ENCODE measurements at regions not wholly inside any gene's neighbourhood (a gene's known extent, or its start where the extent isn't known, plus 50 kb on each side); places are given as distances from the start of the nearest gene placed in this dataset.

DNA sequence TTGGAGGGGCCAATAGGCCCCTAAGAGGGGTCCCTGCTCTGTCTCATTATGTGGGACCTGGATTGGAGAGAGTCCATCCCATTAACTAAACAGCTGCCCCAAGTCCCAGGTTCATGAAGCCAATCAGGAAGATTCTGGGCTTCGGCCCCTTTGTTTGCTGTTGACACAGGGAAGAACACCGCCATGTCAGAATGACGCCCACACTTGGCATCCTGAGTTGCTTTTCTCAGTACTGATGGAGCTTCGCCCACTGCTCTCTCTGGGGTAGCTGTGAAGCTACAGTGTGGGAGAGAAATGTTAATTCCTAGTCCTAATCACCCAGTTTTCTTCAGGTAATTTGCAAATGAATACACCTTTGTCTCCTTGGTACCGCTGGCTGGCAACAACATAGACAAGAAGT, 264.7 kb downstream of the GLRX3 start:
- H3K27me3 ChIP-seq: no peaks in the 10 kb centered on the region
- TF ChIP-seq EP300 (IDR thresholded peaks at IDR 0.05) (no peak), POLR2A (IDR thresholded peaks at IDR 0.05) (no peak)
- TF ChIP-seq, protein P1, sequence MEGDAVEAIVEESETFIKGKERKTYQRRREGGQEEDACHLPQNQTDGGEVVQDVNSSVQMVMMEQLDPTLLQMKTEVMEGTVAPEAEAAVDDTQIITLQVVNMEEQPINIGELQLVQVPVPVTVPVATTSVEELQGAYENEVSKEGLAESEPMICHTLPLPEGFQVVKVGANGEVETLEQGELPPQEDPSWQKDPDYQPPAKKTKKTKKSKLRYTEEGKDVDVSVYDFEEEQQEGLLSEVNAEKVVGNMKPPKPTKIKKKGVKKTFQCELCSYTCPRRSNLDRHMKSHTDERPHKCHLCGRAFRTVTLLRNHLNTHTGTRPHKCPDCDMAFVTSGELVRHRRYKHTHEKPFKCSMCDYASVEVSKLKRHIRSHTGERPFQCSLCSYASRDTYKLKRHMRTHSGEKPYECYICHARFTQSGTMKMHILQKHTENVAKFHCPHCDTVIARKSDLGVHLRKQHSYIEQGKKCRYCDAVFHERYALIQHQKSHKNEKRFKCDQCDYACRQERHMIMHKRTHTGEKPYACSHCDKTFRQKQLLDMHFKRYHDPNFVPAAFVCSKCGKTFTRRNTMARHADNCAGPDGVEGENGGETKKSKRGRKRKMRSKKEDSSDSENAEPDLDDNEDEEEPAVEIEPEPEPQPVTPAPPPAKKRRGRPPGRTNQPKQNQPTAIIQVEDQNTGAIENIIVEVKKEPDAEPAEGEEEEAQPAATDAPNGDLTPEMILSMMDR (IDR thresholded peaks at IDR 0.05): no peak
- H3K36me3 ChIP-seq: no peaks in the 10 kb centered on the region
- 74 to 78% methylated on average over 5 of the region's 5 CpGs for WGBS, 2 donors
- no peak for DNase-seq (ENCODE audit: low spot score in 2 of 2)
- no peaks in the 10 kb centered on the region for H3K4me1 ChIP-seq
- no peak overlapping the region for H3K27ac ChIP-seq
- H3K9me3 ChIP-seq: peaks cover 0 to 33% (median 0%) of the 10 kb centered on the region in 4 donors
- no peak overlapping the region for H3K4me3 ChIP-seq

DNA sequence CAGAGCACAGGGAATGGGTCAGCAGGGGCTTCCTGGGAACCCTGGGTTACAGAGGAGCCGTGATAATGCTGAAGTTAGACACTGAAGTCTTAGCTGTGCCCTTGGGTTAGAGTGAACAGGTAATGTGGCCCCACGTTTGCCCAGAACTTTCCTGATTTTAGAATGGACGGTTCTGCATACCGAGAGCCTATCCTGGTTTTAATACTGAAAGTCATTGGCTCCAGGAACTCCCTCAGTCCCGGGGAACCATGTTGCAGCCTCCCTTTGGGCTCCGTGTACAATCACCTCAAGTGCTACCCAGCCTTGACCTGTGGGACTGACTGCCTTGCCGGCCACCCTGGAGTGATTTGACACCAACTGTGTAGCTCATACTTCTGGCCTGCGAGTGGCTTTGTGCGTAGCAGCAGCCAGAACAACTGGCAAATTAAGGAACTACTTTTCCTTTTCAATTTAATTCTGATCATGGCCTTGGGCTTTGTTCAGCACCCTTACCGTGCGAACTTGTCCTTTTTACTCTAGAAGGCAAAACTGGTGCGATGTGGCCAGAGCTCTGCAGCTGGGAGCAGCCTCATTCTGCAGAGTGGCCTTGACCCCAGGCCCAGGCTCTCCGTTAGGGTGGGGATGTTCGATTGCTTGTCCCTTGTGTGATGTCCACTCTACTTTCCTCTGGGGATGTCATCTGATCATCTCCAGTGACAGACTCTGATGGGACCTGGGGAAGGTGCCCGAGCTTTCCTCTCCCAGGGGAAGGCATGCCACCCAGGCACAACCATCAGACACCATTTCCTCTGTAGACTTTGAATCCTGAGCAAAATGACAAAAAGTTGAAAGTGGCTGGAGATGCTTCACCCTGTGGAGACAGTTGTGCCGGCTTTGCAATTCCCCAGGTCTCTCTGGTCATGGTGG, 265.9 kb downstream of the GLRX3 start:
- WGBS, 2 donors: 84% methylated on average over 16 of the region's 16 CpGs
- no peak for TF ChIP-seq POLR2A (IDR thresholded peaks at IDR 0.05)
- TF ChIP-seq, protein P1 (IDR thresholded peaks at IDR 0.05): no peak
- TF ChIP-seq EP300 (IDR thresholded peaks at IDR 0.05): no peak
- no peak for DNase-seq (ENCODE audit: low spot score in 2 of 2)
- peaks cover 0 to 21% (median 0%) of the 10 kb centered on the region in 4 donors for H3K9me3 ChIP-seq
- no peaks in the 10 kb centered on the region for H3K27me3 ChIP-seq
- H3K36me3 ChIP-seq: no peaks in the 10 kb centered on the region
- H3K4me1 ChIP-seq: no peaks in the 10 kb centered on the region
- H3K27ac ChIP-seq: no peak overlapping the region
- H3K4me3 ChIP-seq: no peak overlapping the region

DNA sequence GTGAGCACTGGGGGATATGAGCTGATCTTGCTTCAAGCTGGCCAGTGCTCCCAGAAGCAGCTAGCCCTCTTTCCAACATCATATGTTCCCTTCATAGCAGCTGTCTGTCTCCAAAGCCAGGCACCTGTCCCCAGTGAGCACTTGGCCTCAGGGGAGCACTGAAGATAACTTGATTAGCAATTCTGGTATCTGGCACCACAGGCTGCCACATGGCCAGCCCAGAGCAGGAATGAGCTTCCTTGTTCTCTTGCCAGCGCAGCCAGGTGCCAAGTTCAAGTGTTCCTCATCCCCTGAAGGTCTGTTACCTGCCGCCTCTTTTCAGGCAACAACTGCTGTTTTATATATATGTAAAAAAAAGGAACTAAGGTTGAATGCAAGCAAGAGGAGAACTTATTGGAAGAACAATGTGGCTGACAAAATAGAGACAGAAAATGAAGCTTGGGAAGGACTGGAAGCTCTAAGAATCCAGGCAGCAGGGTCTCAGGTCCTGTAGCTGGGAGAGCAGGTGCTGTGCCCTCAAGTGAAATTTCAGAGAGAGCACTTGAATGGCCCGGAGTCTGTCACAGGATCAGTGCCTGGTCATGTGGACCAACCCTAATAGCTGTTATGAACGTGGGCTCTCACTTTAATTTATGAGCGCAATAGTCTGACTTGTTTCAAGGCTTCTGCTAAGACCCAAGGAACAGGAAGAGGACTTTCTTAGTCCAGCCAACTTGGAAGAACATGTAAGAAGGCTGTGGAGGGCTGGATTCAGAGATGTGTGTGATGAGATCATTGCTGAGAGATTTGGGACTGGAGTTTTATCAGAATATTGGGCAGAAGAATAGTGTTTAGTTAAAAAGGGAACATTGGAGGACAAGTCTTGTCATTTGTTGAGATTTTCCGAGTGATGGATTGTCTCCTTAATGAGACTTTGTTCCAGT, 267.2 kb downstream of the GLRX3 start:
- TF ChIP-seq, protein P1 (IDR thresholded peaks at IDR 0.05): no peak
- TF ChIP-seq POLR2A (IDR thresholded peaks at IDR 0.05) (no peak), EP300 (IDR thresholded peaks at IDR 0.05) (no peak)
- DNase-seq (ENCODE audit: low spot score in 2 of 2): no peak

DNA sequence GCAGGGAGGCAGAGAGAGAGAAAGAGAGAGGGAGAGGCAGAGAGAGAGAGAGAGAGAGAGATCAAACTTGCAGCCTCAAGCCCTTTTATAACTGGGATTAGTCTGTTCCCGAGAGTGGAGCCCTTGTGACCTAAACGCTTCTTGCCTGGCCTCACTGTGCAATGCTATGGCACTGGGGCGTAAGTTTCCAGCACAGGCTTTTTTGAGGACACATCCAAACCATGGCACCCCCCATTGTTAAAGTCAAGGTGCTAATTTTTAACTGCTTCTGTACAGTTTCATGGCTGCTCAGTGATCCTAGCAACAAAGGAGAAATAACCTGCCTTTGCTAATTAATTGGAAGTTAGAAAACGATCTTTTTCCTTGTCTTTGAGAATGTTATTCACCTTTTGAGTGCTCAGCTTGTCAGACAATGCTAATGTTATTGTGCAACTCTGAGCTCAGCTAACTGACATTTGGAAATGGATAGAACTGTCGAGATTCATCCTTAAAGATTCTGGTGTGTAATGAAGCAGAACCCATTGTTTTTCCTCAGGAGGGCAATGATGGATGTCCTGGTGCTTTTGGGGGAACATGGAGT, 268.4 kb downstream of the GLRX3 start:
- Histone ChIP-seq H3K27ac (no peak overlapping the region), H3K9me3 (peaks cover 0 to 7% (median 0%) of the 10 kb centered on the region in 4 donors), H3K4me3 (no peak overlapping the region), H3K4me1 (no peaks in the 10 kb centered on the region), H3K36me3 (no peaks in the 10 kb centered on the region), H3K27me3 (no peaks in the 10 kb centered on the region)
- TF ChIP-seq POLR2A (IDR thresholded peaks at IDR 0.05) (no peak), EP300 (IDR thresholded peaks at IDR 0.05) (no peak)
- TF ChIP-seq, protein P1 (IDR thresholded peaks at IDR 0.05): no peak
- 29 to 35% methylated on average over 5 of the region's 5 CpGs for WGBS, 2 donors
- no peak for DNase-seq (ENCODE audit: low spot score in 2 of 2)

More for the DNA sequence above, 267.2 kb downstream of the GLRX3 start:
- Histone ChIP-seq H3K4me1 (no peaks in the 10 kb centered on the region), H3K27me3 (no peaks in the 10 kb centered on the region), H3K27ac (no peak overlapping the region), H3K4me3 (no peak overlapping the region), H3K36me3 (no peaks in the 10 kb centered on the region), H3K9me3 (peaks cover 0 to 13% (median 0%) of the 10 kb centered on the region in 4 donors)
- 70 to 72% methylated on average over 6 of the region's 6 CpGs for WGBS, 2 donors
